ENCODE measurements at regions not wholly inside any gene's neighbourhood (a gene's known extent, or its start where the extent isn't known, plus 50 kb on each side); places are given as distances from the start of the nearest gene placed in this dataset.

DNA sequence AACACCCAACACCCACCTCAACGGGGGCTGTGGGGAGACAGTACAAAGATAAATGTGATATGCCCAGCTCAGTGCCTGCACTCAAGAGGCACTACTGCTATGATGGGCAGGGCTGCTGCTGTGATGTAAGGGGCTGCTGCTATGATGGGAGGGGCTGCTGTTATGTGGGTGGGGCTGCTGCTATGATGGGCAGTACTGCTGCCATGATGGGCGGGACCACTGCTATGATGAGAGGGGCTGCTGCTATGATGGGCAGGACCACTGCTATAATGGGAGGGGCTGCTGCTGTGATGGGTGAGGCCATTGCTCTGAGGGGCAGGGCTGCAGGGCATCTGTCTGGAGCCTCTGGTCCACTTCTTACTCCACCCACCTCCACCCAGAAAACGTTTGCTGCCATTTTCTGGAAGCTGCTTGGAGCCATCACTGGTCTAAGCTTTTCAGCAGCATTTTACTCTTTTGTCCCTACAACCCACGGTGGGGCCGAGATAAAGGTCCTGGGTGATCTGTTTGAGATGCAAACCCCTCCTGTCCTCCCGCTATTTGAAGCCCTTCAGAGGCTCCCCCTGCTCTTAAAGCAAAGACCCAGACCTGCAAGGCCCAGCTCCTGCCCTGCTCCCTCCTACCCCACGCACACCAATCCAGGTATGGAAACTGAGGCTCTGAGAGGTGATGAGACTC is 656.9 kb downstream of the PTPRU start:
- intact Hi-C loops (cut with DNase I, micrococcal nuclease), result no loop called here
- Histone ChIP-seq H3K4me1 (ENCODE audit: low read depth) (no peaks in the 10 kb centered on the region), H3K9me3 (no peaks in the 10 kb centered on the region), H3K4me3 (no peak overlapping the region), H3K36me3 (ENCODE audit: low read depth) (no peaks in the 10 kb centered on the region)
- TF ChIP-seq, protein P1, sequence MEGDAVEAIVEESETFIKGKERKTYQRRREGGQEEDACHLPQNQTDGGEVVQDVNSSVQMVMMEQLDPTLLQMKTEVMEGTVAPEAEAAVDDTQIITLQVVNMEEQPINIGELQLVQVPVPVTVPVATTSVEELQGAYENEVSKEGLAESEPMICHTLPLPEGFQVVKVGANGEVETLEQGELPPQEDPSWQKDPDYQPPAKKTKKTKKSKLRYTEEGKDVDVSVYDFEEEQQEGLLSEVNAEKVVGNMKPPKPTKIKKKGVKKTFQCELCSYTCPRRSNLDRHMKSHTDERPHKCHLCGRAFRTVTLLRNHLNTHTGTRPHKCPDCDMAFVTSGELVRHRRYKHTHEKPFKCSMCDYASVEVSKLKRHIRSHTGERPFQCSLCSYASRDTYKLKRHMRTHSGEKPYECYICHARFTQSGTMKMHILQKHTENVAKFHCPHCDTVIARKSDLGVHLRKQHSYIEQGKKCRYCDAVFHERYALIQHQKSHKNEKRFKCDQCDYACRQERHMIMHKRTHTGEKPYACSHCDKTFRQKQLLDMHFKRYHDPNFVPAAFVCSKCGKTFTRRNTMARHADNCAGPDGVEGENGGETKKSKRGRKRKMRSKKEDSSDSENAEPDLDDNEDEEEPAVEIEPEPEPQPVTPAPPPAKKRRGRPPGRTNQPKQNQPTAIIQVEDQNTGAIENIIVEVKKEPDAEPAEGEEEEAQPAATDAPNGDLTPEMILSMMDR (IDR thresholded peaks at IDR 0.05), result no peak
- no peak for DNase-seq
- no peak for ATAC-seq

DNA sequence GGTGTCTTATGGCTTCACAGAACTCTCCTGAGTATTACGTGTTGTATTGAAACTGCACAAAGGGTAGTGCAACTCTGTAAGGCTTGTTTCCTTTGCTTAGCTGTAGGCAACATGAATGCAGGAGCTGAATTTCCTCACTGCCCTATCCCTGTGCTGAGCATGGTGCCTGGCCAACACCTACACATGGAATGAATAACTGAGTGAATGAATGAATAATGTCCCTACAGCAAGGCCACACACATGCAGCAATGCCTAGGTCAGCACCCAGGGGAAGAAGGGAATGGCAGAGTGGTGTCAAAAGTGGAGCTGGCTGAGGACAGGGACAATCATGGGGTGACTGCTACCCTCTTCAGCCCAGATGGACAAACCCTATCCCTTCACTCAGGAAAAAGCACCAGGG is 655.9 kb downstream of the PTPRU start:
- DNase-seq (no peak), ATAC-seq (no peak)
- no peaks in the 10 kb centered on the region for H3K36me3 ChIP-seq (ENCODE audit: low read depth)
- TF ChIP-seq, protein P1 (IDR thresholded peaks at IDR 0.05), result no peak
- H3K4me3 ChIP-seq, result no peak overlapping the region
- intact Hi-C loops (cut with DNase I, micrococcal nuclease), result no loop called here
- H3K4me1 ChIP-seq (ENCODE audit: low read depth), result no peaks in the 10 kb centered on the region
- H3K9me3 ChIP-seq, result no peaks in the 10 kb centered on the region

DNA sequence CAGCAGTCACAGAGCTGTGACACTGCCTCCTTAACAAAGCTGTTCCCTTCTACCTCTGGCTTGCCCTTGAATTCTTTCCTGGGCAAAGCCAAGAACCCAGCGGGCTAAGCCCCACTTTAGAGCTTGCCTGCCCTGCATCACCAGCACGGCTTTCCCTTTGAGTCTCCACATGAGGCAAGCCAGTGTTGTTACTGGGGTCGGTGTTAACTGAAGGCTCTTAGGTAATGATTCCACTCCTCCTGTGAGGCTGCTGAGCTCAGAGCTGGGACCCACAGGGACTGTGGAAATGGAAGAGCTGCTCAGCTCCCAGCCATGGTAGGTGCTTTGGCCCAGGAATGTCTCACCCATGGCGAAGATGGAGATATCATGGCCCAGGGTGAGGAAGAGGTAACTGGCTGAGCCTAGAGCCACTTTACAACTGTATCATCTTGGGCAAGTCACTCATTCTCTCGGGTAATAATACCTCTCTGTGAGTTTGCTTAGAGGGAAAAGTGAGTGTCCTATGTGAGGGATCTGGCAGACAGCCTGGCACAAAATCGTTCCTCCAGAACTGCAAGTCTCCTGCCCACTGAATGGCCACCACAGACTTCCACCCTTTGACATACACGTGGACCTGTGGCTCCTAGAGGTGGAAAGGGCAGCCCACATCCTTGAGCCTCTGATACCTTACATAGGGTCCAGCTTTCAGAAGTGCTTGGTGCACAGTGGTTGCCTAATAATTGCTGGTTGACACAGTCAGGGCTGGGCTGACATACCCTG is 654.1 kb downstream of the PTPRU start:
- DNase-seq, result no peak
- Histone ChIP-seq H3K9me3 (no peaks in the 10 kb centered on the region), H3K4me1 (ENCODE audit: low read depth) (no peaks in the 10 kb centered on the region), H3K36me3 (ENCODE audit: low read depth) (no peaks in the 10 kb centered on the region), H3K4me3 (no peak overlapping the region)
- TF ChIP-seq, protein P1 (IDR thresholded peaks at IDR 0.05), result no peak
- no peak for ATAC-seq
- intact Hi-C loops (cut with DNase I, micrococcal nuclease), result no loop called here

DNA sequence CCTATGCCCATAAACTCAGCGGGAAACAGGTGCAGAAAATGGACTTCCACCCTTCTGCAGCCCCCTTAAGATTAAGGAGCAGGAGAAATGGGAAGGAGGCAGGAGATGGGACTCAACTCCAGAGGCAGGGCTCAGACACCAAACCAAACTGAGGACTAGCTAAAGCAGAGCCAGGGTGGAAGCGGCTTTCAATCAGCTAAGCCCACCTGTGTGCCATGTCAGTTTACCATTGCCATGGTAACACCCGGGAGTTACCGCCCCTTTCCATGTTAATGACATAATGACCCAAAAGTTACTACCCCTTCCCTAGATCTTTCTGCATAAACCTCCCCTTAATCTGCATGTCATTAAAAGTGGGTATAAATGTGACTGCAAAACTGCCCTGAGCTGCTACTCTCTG is 653.5 kb downstream of the PTPRU start:
- Histone ChIP-seq H3K9me3 (no peaks in the 10 kb centered on the region), H3K36me3 (ENCODE audit: low read depth) (no peaks in the 10 kb centered on the region), H3K4me3 (no peak overlapping the region), H3K4me1 (ENCODE audit: low read depth) (no peaks in the 10 kb centered on the region)
- TF ChIP-seq, protein P1 (IDR thresholded peaks at IDR 0.05), result no peak
- no peak for DNase-seq
- no peak for ATAC-seq
- intact Hi-C loops (cut with DNase I, micrococcal nuclease), result no loop called here

DNA sequence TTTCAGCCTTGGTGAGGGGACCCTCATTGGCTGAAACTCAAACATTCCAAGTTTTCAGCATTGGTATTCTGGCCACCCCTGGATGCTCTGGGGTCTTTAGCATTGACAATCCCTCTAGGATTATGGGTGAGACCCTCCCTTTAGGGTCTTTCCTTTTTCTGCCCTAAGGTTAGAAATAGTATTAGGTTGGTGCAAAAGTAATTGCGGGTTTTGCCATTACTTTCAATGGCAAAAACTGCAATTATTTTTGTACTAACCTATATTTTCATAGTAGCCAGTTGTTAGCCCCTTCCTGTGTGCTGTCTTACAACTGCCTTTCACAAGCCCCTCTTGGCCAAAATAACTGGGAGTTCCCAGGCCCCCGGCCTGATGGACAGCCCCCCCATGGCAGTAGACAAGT is 648.4 kb downstream of the PTPRU start:
- H3K36me3 ChIP-seq (ENCODE audit: low read depth), result no peaks in the 10 kb centered on the region
- DNase-seq, result no peak
- TF ChIP-seq, protein P1 (IDR thresholded peaks at IDR 0.05), result no peak
- intact Hi-C loops (cut with DNase I, micrococcal nuclease), result no loop called here
- no peak for ATAC-seq
- no peaks in the 10 kb centered on the region for H3K4me1 ChIP-seq (ENCODE audit: low read depth)
- H3K4me3 ChIP-seq, result no peak overlapping the region
- no peaks in the 10 kb centered on the region for H3K9me3 ChIP-seq

All from mucosa of descending colon (tissue), 3 donors.